Endothelial cell of umbilical vein (primary cell): ENCODE measurements at regions not wholly inside any gene's neighbourhood (a gene's known extent, or its start where the extent isn't known, plus 50 kb on each side); places are given as distances from the start of the nearest gene placed in this dataset.

ENCODE experiments used
- BruUV-seq: library from RNA; stranded (reverse); fragments of 400-500 nt; replicated peaks from 2 replicates; lab custom pipeline; 2021; lab: Mats Ljungman, UMichigan
- CTCF ChIA-PET: fragments of 300-600, 350-600 bp; sonication (Branson Sonifier 250); formaldehyde crosslinking; loops from one replicate; lab custom pipeline; 2021; ENCODE audit warnings: antibody characterized with exemption, inconsistent platforms; lab: Charles Lee
- POLR2A ChIA-PET: fragments of 300-600, 350-600 bp; sonication (Branson Sonifier 250); formaldehyde crosslinking; loops from one replicate; lab custom pipeline; 2021; ENCODE audit warnings: antibody characterized with exemption, inconsistent platforms; lab: Charles Lee
- DNase-seq: peaks from one replicate; pipeline ENCODE4 v3.0.0-alpha.2; 2011; ENCODE audit warnings: low read depth, low spot score
- FAIRE-seq: peaks from 2 replicates; lab custom pipeline; 2011; peaks lifted over from hg19 to GRCh38; lab: Jason Lieb, UNC
- H2AFZ ChIP-seq: 2 replicates; pipeline ENCODE4 v1.6.0; 2012; ENCODE audit warnings: low read depth, low read length, control low read depth, inconsistent platforms
- H3K27ac ChIP-seq: 2 replicates; pipeline ENCODE4 v1.5.1; 2011; ENCODE audit warnings: low read depth, mild to moderate bottlenecking, control low read depth, low read length, moderate library complexity; ENCODE audit not compliant: insufficient read depth
- H3K27me3 ChIP-seq, 2 experiments: 2 replicates each; pipeline versions ENCODE4 v1.6.0 to v1.6.1; 2011; ENCODE audit warnings: low read length in 2 of 2, mixed read lengths in 1 of 2; ENCODE audit not compliant: control insufficient read depth in 2 of 2, insufficient read depth in 2 of 2
- H3K36me3 ChIP-seq, 2 experiments: 2 replicates in 1 of 2; 3 replicates in 1 of 2; pipeline ENCODE4 v1.5.1; 2011; ENCODE audit warnings: low read length in 2 of 2, mild to moderate bottlenecking in 1 of 2, moderate library complexity in 1 of 2; ENCODE audit not compliant: control insufficient read depth in 2 of 2, insufficient read depth in 2 of 2; ENCODE audit errors: extremely low read depth in 1 of 2
- H3K4me1 ChIP-seq: 3 replicates; pipeline ENCODE4 v1.5.1; 2011; ENCODE audit warnings: mild to moderate bottlenecking, low read length; ENCODE audit not compliant: control insufficient read depth, insufficient read depth; ENCODE audit errors: extremely low read depth
- H3K4me2 ChIP-seq: 2 replicates; pipeline ENCODE4 v1.6.1; 2011; ENCODE audit warnings: low read length, control low read depth, mixed read lengths; ENCODE audit not compliant: insufficient read depth
- H3K4me3 ChIP-seq, 3 experiments: fragments of 200-600 bp in 1 of 3; sonication (generic), shearing (Covaris generic) in 1 of 3; replicated peaks in 1 of 3; 2 replicates each; pipeline ENCODE4 v1.5.1; 2011 to 2016; ENCODE audit warnings: control low read depth in 3 of 3, low read length in 3 of 3, mild to moderate bottlenecking in 2 of 3, inconsistent platforms in 1 of 3, low read depth in 1 of 3, moderate library complexity in 1 of 3; ENCODE audit not compliant: insufficient read depth in 1 of 3
- H3K79me2 ChIP-seq: 2 replicates; pipeline ENCODE4 v1.6.0; 2012; ENCODE audit warnings: low read length, inconsistent platforms; ENCODE audit not compliant: control insufficient read depth, insufficient read depth
- H3K9ac ChIP-seq: replicated peaks from 2 replicates; pipeline ENCODE3; 2011; ENCODE audit warnings: low read length, control low read depth; ENCODE audit not compliant: insufficient read depth; ENCODE audit errors: extremely low read depth
- H3K9me1 ChIP-seq: replicated peaks from 3 replicates; pipeline ENCODE4 v1.6.0; 2011; ENCODE audit warnings: mild to moderate bottlenecking, low read length; ENCODE audit not compliant: control insufficient read depth, insufficient read depth; ENCODE audit errors: extremely low read depth
- H3K9me3 ChIP-seq: replicated peaks from 2 replicates; pipeline ENCODE4 v1.5.1; 2012; ENCODE audit warnings: low read length, inconsistent platforms; ENCODE audit not compliant: control insufficient read depth, insufficient read depth
- H4K20me1 ChIP-seq: replicated peaks from 2 replicates; pipeline ENCODE3; 2011; ENCODE audit warnings: mild to moderate bottlenecking, low read length; ENCODE audit not compliant: control insufficient read depth, insufficient read depth; ENCODE audit errors: extremely low read depth
- EZH2 ChIP-seq: IDR thresholded peaks from 2 replicates; pipeline ENCODE4 v1.6.1; 2012; ENCODE audit warnings: borderline replicate concordance, low read depth, mild to moderate bottlenecking, moderate library complexity, low read length, inconsistent platforms; ENCODE audit not compliant: severe bottlenecking
- FOS ChIP-seq: IDR thresholded peaks from 2 replicates; pipeline ENCODE4 v1.6.1; 2011; ENCODE audit warnings: mild to moderate bottlenecking, low read length, moderate library complexity, borderline replicate concordance; ENCODE audit not compliant: insufficient read depth
- GATA2 ChIP-seq: IDR thresholded peaks from 2 replicates; pipeline ENCODE4 v1.7.0; 2011; ENCODE audit warnings: low read depth, mild to moderate bottlenecking, moderate library complexity, mixed read lengths, low read length; ENCODE audit not compliant: insufficient read length, insufficient read depth
- JUN ChIP-seq: IDR thresholded peaks from 2 replicates; pipeline ENCODE4 v1.6.1; 2011; ENCODE audit warnings: borderline replicate concordance, low read depth; ENCODE audit not compliant: insufficient read length, insufficient read depth
- MYC ChIP-seq: IDR thresholded peaks from one replicate; pipeline ENCODE4 v1.6.1; 2011; ENCODE audit warnings: mild to moderate bottlenecking, low read depth, low read length
- POLR2A ChIP-seq: IDR thresholded peaks from 2 replicates; pipeline ENCODE4 v1.6.1; 2012; ENCODE audit warnings: low read depth, mild to moderate bottlenecking, control low read depth, low read length
- POLR2AphosphoS5 ChIP-seq: IDR thresholded peaks from 2 replicates; pipeline ENCODE4 v1.6.1; 2012; ENCODE audit warnings: low read depth, mild to moderate bottlenecking, control low read depth, low read length, moderate library complexity; ENCODE audit not compliant: insufficient read depth
- dilution Hi-C: fragments of 300-500 bp; cut with MboI; formaldehyde crosslinking; loops from one replicate; pipeline ENCODE4 v1.15.0; 2019; ENCODE audit warnings: low sequenced_read_pairs; ENCODE audit not compliant: extremely low pct_ligation_motif_present
- intact Hi-C: fragments of 100-400 bp; cut with micrococcal nuclease; formaldehyde crosslinking; loops from one replicate; pipeline ENCODE4 v1.10.0; 2022
- TF ChIP-seq, protein P1 (sequence below), 2 donors: IDR thresholded peaks; 1 replicate in 1 of 2; 2 replicates in 1 of 2; pipeline ENCODE4 v1.5.1; 2011; ENCODE audit warnings: low read length in 2 of 2, mild to moderate bottlenecking in 2 of 2, moderate library complexity in 2 of 2, control low read depth in 1 of 2, inconsistent platforms in 1 of 2, low read depth in 1 of 2; ENCODE audit not compliant: insufficient read depth in 1 of 2; ENCODE audit errors: extremely low read depth in 1 of 2
- TF ChIP-seq, protein P2 (sequence below): IDR thresholded peaks from 2 replicates; pipeline ENCODE4 v1.6.1; 2011; ENCODE audit not compliant: insufficient read depth, insufficient read length

DNA sequence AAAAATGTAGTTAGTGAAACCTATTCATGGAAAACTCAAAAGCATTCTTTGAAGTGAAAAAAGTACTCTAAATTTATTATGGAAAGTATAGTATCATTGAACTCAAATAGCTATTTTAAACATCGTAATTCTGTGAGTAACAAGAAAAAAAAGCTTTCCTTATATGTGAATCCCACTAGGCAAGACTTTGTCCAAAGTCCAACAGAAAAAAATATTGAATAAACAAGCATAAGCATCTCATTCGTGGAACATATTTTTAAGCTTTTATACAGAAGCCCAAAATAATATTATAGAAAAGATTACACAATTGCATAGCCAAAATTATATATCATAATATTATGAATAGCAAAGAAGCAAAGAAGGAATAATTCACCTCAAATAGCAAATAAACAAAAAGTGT is 79.4 kb upstream of the IFNE start:
- FAIRE-seq, result no peak
- H3K79me2 ChIP-seq, result peaks cover 44% of the 10 kb centered on the region
- intact Hi-C loops, result loop anchor here (1.0 kb wide), 1 partner anchor 15 kb away; no protein-coding TSS in a partner anchor

DNA sequence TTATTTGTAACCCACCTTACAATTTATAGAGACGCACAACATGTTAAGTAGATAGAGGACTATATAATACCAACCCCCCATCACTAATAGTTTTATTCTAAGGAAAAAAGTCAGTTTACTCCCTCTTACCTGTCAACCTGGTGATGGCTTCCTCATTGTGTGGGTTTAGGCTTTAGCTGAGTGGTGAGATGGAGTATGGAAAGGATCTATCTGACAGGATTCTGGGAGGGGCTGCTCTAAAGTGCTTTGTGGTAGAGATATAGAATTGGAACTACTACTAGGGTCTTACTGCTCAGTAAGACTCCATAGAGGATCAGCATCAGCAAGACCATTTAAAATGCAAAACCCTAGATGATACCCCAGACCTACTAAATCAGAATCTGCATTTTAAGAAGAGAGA is 82.1 kb upstream of the IFNE start:
- intact Hi-C loops (no loop called here), dilution Hi-C loops (loop anchor here (25.0 kb wide), 1 partner anchor 223 kb away; no protein-coding TSS in a partner anchor)
- H3K4me1 ChIP-seq, result peaks cover 6% of the 10 kb centered on the region
- H4K20me1 ChIP-seq, result no peaks in the 10 kb centered on the region
- H3K79me2 ChIP-seq, result peaks cover 18% of the 10 kb centered on the region
- no peaks in the 10 kb centered on the region for H3K36me3 ChIP-seq
- H3K27ac ChIP-seq, result no peak overlapping the region
- POLR2A ChIA-PET, result no interaction called here
- DNase-seq, result no peak
- H3K27me3 ChIP-seq, result no peaks in the 10 kb centered on the region
- H3K4me2 ChIP-seq, result no peak overlapping the region
- CTCF ChIA-PET, result interaction anchor here (1.4 kb wide), 1 partner anchor 130 kb away, joined by 3 read pairs; no protein-coding TSS in a partner anchor
- BruUV-seq, result no TSS peak
- H3K4me3 ChIP-seq, result no peak overlapping the region
- no peak for TF ChIP-seq EZH2
- TF ChIP-seq JUN, result no peak
- TF ChIP-seq POLR2A, result no peak
- no peak for TF ChIP-seq FOS
- TF ChIP-seq, protein P1, sequence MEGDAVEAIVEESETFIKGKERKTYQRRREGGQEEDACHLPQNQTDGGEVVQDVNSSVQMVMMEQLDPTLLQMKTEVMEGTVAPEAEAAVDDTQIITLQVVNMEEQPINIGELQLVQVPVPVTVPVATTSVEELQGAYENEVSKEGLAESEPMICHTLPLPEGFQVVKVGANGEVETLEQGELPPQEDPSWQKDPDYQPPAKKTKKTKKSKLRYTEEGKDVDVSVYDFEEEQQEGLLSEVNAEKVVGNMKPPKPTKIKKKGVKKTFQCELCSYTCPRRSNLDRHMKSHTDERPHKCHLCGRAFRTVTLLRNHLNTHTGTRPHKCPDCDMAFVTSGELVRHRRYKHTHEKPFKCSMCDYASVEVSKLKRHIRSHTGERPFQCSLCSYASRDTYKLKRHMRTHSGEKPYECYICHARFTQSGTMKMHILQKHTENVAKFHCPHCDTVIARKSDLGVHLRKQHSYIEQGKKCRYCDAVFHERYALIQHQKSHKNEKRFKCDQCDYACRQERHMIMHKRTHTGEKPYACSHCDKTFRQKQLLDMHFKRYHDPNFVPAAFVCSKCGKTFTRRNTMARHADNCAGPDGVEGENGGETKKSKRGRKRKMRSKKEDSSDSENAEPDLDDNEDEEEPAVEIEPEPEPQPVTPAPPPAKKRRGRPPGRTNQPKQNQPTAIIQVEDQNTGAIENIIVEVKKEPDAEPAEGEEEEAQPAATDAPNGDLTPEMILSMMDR (IDR thresholded peaks at IDR 0.05; ENCODE audit: extremely low read depth in 1 of 2, insufficient read depth in 1 of 2, low read depth in 1 of 2, low read length in 2 of 2), result no peak
- no peak for TF ChIP-seq GATA2
- no peak for TF ChIP-seq MYC
- TF ChIP-seq, protein P2, sequence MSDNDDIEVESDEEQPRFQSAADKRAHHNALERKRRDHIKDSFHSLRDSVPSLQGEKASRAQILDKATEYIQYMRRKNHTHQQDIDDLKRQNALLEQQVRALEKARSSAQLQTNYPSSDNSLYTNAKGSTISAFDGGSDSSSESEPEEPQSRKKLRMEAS, result no peak
- TF ChIP-seq POLR2AphosphoS5, result no peak
- H3K9me1 ChIP-seq, result no peaks in the 10 kb centered on the region
- FAIRE-seq, result no peak
- no peaks in the 10 kb centered on the region for H3K9me3 ChIP-seq
- H2AFZ ChIP-seq, result no peak overlapping the region
- no peak overlapping the region for H3K9ac ChIP-seq

More for the DNA sequence above, 79.4 kb upstream of the IFNE start:
- H3K4me3 ChIP-seq, result no peak overlapping the region
- TF ChIP-seq FOS (no peak), POLR2A (no peak), MYC (no peak), POLR2AphosphoS5 (no peak), JUN (no peak), GATA2 (no peak)
- TF ChIP-seq, protein P2, result no peak
- DNase-seq, result no peak
- ChIA-PET POLR2A (no interaction called here), CTCF (interaction anchor here (1.0 to 1.5 kb wide), 6 partner anchors 9 to 228 kb away, joined by 3 to 10 read pairs (median 5); no protein-coding TSS in a partner anchor)
- no peaks in the 10 kb centered on the region for H3K9me1 ChIP-seq
- no peaks in the 10 kb centered on the region for H3K9me3 ChIP-seq
- H3K27me3 ChIP-seq, result no peaks in the 10 kb centered on the region
- no peak overlapping the region for H2AFZ ChIP-seq
- no peak overlapping the region for H3K9ac ChIP-seq
- no peaks in the 10 kb centered on the region for H3K36me3 ChIP-seq
- H3K27ac ChIP-seq, result no peak overlapping the region
- H3K4me2 ChIP-seq, result no peak overlapping the region
- no TSS peak for BruUV-seq
- peaks cover 6% of the 10 kb centered on the region for H3K4me1 ChIP-seq
- H4K20me1 ChIP-seq, result no peaks in the 10 kb centered on the region
- dilution Hi-C loops, result loop anchor here (25.0 kb wide), 1 partner anchor 226 kb away; no protein-coding TSS in a partner anchor
